ENCODE measurements at regions not wholly inside any gene's neighbourhood (a gene's known extent, or its start where the extent isn't known, plus 50 kb on each side); places are given as distances from the start of the nearest gene placed in this dataset.

- no peak for DNase-seq (ENCODE audit: low read depth)
These were observed 64.8 kb upstream of the LOXL4 start for GRCh38 chr10:98332623-98333269.

- DNase-seq (ENCODE audit: low read depth), result no peak
These were observed 63.9 kb upstream of the LOXL4 start for GRCh38 chr10:98331885-98332284.

- DNase-seq (ENCODE audit: low read depth), result no peak
These were observed 63.0 kb upstream of the LOXL4 start for GRCh38 chr10:98330987-98331386.

GRCh38 chr10:98328640-98329039, 60.6 kb upstream of the LOXL4 start:
- DNase-seq (ENCODE audit: low read depth), result no peak

- DNase-seq (ENCODE audit: low read depth), result no peak
These were observed 60.2 kb upstream of the LOXL4 start for GRCh38 chr10:98328163-98328562.

- no peak for DNase-seq (ENCODE audit: low read depth)
These were observed 58.6 kb upstream of the LOXL4 start for GRCh38 chr10:98326621-98327027.

GRCh38 chr10:98323221-98324164, 55.5 kb upstream of the LOXL4 start:
- peak; percentile 87 for DNase-seq (ENCODE audit: low read depth)

GRCh38 chr10:98321186-98321780, 53.3 kb upstream of the LOXL4 start:
- no peak for DNase-seq (ENCODE audit: low read depth)

- no peak for DNase-seq (ENCODE audit: low read depth)
These were observed 52.6 kb upstream of the LOXL4 start for GRCh38 chr10:98320486-98321185.

- DNase-seq (ENCODE audit: low read depth), result no peak
These were observed 50.9 kb upstream of the LOXL4 start for GRCh38 chr10:98318861-98319260.

Measured in HS-5 (cell line).